Lung (tissue), 9 donors: ENCODE measurements at regions not wholly inside any gene's neighbourhood (a gene's known extent, or its start where the extent isn't known, plus 50 kb on each side); places are given as distances from the start of the nearest gene placed in this dataset.
"Not testable (repeated sequence)": the region's sequence is repeated elsewhere in the genome, so short reads cannot be mapped to it uniquely, and the experiment has no call there.

Experiments used
- ATAC-seq: fragments of 200-7000 bp; cut with Tn5 transposase; one replicate; pipeline ENCODE4 v1.9.1; 2020; ENCODE audit warnings: moderate number of reproducible peaks; ENCODE audit not compliant: insufficient read depth, low FRiP score
- DNase-seq, 3 donors: peaks; one replicate each; pipeline ENCODE4 v3.0.0-alpha.2; 2013 to 2017
- H3K27ac ChIP-seq, 2 donors: one replicate each; pipeline ENCODE4 v1.5.1; 2013; ENCODE audit warnings: mild to moderate bottlenecking in 2 of 2, moderate library complexity in 2 of 2, control low read depth in 1 of 2, inconsistent platforms in 1 of 2, low read depth in 1 of 2, low read length in 1 of 2
- H3K27me3 ChIP-seq, 3 donors: one replicate each; pipeline ENCODE4 v1.5.1; 2013; ENCODE audit warnings: low read length in 2 of 3; ENCODE audit not compliant: control insufficient read depth in 3 of 3, insufficient read depth in 3 of 3
- H3K36me3 ChIP-seq, 4 donors: one replicate each; pipeline ENCODE4 v1.5.1; 2013; ENCODE audit warnings: low read length in 4 of 4, mild to moderate bottlenecking in 1 of 4, moderate library complexity in 1 of 4; ENCODE audit not compliant: control insufficient read depth in 4 of 4, insufficient read depth in 4 of 4
- H3K4me1 ChIP-seq, 5 donors: one replicate each; pipeline ENCODE4 v1.5.1; 2013; ENCODE audit warnings: low read length in 5 of 5, mild to moderate bottlenecking in 2 of 5, moderate library complexity in 1 of 5; ENCODE audit not compliant: control insufficient read depth in 5 of 5, insufficient read depth in 5 of 5
- H3K4me3 ChIP-seq: one replicate; pipeline ENCODE4 v1.5.1; 2013; ENCODE audit warnings: mild to moderate bottlenecking, control low read depth, moderate library complexity
- H3K9ac ChIP-seq, 2 donors: one replicate each; pipeline ENCODE4 v1.5.1; 2013; ENCODE audit warnings: low read length in 2 of 2, control low read depth in 1 of 2; ENCODE audit not compliant: insufficient read depth in 1 of 2
- H3K9me3 ChIP-seq, 4 donors: one replicate each; pipeline ENCODE4 v1.5.1; 2013; ENCODE audit warnings: low read length in 3 of 4, mild to moderate bottlenecking in 1 of 4, moderate library complexity in 1 of 4; ENCODE audit not compliant: control insufficient read depth in 4 of 4, insufficient read depth in 3 of 4
- WGBS, 2 donors: extraction: QIAGEN DNeasy Blood & Tissue Kit; methylation state at CpG; one replicate each; pipeline ENCODE4 v1.1.7; 2013; 5-methylcytosine and 5-hydroxymethylcytosine counted together
- donor health status: Bipolar disorder and iron deficiency.
- donor health status: healthy.
- donor health status: DM: yes; HTN: yes; CAD: no.

DNA sequence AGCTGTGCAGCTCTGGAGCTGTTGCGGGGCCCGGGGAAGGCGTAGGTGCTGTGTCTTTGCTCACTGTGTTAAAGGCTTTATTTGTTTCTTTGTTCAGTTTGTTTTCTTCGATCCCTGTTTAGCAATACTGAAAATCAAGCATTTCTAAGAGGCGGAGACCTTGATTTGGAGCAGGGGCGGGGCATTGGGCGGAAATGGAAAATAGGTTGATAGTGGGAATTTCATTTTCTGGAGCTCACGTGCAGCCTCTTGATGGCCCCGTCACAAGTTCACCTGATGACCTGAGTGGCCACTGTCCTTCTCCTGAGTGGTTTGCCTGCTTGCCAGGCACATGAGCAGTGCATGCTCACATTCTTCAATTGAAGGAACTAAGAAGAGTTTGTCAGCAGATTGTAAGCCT lies 93.2 kb downstream of the POTEG start:
- 76% methylated on average over 7 to 9 of the region's 9 CpGs for WGBS, 2 donors
- not testable (repeated sequence) for ATAC-seq, H3K4me3 ChIP-seq

DNA sequence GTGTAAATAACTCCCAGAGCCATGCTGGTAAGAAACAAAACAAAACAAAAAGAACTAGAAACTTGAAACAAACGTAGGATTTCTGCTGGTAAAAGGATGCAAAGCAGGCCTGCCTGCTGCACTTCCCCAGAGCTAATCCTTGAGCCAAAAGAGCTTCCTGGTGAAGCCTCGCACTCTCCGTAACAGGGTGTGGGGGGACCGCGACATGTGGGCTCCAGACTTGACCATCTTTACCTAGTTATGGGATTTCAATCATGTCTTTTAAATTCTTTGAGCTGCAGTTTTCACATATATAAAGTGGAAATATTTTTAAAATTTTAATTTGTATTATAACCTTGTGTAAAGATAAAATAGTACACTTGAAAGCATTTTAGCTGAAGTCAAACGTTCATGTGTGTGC lies 92.5 kb downstream of the POTEG start:
- not testable (repeated sequence) for H3K9ac ChIP-seq, H3K27me3 ChIP-seq, H3K36me3 ChIP-seq, H3K9me3 ChIP-seq, DNase-seq, H3K4me3 ChIP-seq, ATAC-seq, H3K4me1 ChIP-seq, H3K27ac ChIP-seq
- WGBS, 2 donors = 84 to 86% methylated on average over 4 of the region's 6 CpGs

More for the DNA sequence above, 93.2 kb downstream of the POTEG start:
- H3K9me3 ChIP-seq, DNase-seq, H3K4me1 ChIP-seq, H3K27ac ChIP-seq, H3K27me3 ChIP-seq, H3K36me3 ChIP-seq, H3K9ac ChIP-seq: not testable (repeated sequence)

DNA sequence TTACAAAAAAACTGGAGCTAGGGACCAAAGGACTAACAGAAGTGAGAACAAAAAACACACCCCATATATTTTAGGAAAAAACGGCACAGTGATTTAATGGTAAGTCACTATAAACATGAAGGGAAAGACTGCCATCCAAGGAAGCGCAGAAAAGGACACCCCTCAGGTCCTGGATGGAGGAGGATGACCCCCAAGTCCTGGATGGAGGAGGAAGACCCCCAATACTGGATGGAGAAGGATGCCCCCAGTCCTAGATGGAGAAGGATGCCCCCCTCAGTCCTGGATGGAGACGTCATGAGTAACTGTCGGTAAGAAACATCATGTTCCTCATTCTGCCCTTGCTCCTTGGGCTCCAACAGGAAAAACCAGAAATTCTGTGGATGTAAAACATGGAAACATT lies 89.9 kb downstream of the POTEG start:
- H3K27me3 ChIP-seq, H3K4me1 ChIP-seq, H3K27ac ChIP-seq, ATAC-seq, H3K9me3 ChIP-seq, H3K4me3 ChIP-seq, H3K36me3 ChIP-seq, H3K9ac ChIP-seq, DNase-seq: not testable (repeated sequence)
- WGBS, 2 donors = 52 to 53% methylated on average over 4 of the region's 4 CpGs

DNA sequence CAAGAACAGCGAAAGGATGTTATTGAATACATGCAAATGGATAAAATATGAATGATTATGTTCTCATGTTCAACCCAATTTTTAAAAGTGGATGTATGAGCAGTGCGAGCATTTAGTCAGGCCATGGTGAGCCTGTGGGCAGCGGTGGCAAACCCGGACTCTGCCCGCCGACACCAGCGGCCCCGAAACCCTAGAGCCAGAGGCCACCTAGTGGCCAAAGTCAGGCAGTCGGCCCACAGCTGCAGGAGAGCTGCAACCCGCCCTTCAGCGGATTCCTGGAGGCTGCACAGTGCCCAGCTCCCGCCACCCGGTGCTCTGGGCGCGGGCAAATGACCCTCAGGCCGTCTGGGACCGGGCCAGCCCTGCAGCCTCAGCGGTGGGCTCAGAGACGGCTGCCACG lies 89.5 kb downstream of the POTEG start:
- not testable (repeated sequence) for H3K9me3 ChIP-seq, H3K27me3 ChIP-seq, ATAC-seq, H3K36me3 ChIP-seq, H3K4me1 ChIP-seq, H3K27ac ChIP-seq, DNase-seq, H3K9ac ChIP-seq, H3K4me3 ChIP-seq
- 60 to 75% methylated on average over 2 of the region's 20 CpGs for WGBS, 2 donors

DNA sequence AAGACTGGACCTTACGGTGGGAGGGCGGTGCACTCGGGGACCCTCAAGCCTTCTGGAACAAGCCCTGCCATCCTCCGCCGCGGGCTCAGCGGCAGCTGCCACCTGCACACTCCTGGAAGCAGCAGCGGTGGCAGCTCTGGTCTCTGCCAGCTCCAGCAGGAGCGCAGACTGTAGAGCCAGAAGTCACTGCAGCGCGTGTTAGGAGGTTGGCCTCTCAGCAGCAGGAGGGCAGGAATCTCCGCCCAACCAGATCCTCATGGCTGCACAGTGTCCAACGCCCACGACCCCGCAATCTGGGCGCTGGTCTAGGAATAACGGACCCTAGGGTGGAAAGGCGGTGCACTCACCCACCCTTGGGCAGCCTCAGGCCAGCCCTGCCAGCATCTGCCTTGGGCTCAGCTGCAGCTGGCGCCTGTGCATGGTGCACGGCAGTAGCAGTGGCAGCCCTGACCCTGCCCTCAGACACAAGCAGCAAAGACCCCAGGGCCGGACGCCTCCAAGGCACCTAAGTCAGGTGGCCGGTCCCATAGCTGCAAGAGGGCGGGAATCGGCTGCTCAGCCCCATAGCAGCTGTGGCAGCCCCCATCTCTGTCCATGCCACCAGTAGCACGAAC lies 88.7 kb downstream of the POTEG start:
- not testable (repeated sequence) for H3K27me3 ChIP-seq, H3K9ac ChIP-seq, H3K9me3 ChIP-seq, H3K27ac ChIP-seq, H3K4me3 ChIP-seq, H3K36me3 ChIP-seq, H3K4me1 ChIP-seq, ATAC-seq, DNase-seq
- 62 to 78% methylated on average over 8 to 9 of the region's 26 CpGs for WGBS, 2 donors

DNA sequence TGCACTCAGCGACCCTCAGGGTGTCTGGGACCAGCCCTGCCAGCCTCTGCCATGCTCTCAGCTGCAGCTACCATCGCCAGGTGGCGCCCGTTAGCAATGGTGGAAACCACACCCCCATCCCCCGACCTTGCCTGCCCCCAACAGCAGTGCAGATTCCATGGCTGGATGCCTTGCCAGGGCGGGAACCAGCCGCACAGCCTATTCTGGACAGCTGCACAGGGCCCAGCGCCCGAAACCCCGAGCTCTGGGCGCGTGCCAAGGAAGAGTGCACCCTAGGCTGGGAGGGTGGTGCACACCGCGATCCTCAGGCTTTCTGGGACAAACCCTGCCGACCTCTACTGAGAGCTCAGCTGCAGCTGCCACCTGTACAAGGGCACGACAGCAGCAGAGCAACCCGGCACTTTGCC lies 88.1 kb downstream of the POTEG start:
- not testable (repeated sequence) for H3K9ac ChIP-seq, DNase-seq

DNA sequence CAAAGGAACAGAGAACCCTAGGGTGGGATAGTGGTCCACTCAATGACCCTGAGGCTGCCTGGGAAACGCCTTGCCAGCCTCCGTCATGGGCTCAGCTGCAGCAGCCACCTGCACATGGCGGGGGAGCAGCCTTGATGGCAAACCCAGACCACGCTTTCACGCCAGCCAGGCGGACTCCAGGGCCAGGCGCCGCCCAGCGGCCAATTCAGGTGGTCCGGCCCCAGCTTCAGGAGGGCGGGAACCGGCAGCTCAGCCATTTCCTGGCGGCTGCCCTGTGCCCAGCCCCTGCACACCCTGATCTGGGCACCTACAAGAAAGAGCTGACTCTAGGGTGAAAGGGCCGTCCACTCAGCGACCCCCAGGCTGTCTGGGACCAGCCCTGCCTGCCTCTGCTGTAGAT lies 87.5 kb downstream of the POTEG start:
- H3K4me3 ChIP-seq, H3K27me3 ChIP-seq, ATAC-seq, DNase-seq, H3K27ac ChIP-seq, H3K4me1 ChIP-seq, H3K36me3 ChIP-seq, H3K9me3 ChIP-seq, H3K9ac ChIP-seq: not testable (repeated sequence)
- WGBS, 2 donors = no CpG with 5 or more reads among the region's 15 CpGs

More for the DNA sequence above, 88.1 kb downstream of the POTEG start:
- not testable (repeated sequence) for H3K27ac ChIP-seq, H3K9me3 ChIP-seq, H3K4me3 ChIP-seq, H3K4me1 ChIP-seq, H3K27me3 ChIP-seq, ATAC-seq, H3K36me3 ChIP-seq
- 66 to 70% methylated on average over 11 to 13 of the region's 17 CpGs for WGBS, 2 donors

DNA sequence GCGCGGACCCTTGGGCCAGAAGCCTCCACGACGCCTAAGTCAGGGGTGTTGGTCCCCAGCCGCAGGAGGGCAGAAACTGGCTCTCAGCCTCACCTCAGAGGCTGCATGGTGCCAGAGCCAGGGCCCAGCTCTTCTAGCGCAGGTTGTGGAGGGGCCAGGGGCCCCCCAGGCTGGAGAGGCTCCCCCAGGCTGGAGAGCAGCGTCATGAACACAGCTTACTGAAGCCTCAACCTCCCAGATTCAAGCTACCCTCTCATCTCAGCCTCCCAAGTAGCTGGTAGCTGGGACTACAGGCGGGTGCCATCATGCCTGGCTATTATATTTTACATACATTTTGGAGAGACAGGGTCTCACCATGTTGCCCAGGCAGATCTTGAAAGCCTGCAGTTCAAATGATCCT lies 87.0 kb downstream of the POTEG start:
- not testable (repeated sequence) for H3K27ac ChIP-seq, ATAC-seq, H3K4me3 ChIP-seq, H3K27me3 ChIP-seq, H3K9me3 ChIP-seq, H3K9ac ChIP-seq, H3K36me3 ChIP-seq, H3K4me1 ChIP-seq, DNase-seq
- whole genome bisulfite sequencing, 2 donors = 14 to 64% methylated on average over 1 of the region's 8 CpGs
